Upper lobe of right lung (tissue), 1 donor: ENCODE measurements at regions not wholly inside any gene's neighbourhood (a gene's known extent, or its start where the extent isn't known, plus 50 kb on each side); places are given as distances from the start of the nearest gene placed in this dataset.

Source experiments
- ATAC-seq: fragments of 200-7000 bp; cut with Tn5 transposase; one replicate; pipeline ENCODE4 v1.9.1; 2020; ENCODE audit warnings: mild to moderate bottlenecking, moderate library complexity
- DNase-seq: peaks from one replicate; pipeline ENCODE4 v3.0.0-alpha.2; 2020
- H3K27ac ChIP-seq: fragments of 200-600 bp; one replicate; pipeline ENCODE4 v1.8.0; 2022
- H3K27me3 ChIP-seq: fragments of 200-600 bp; one replicate; pipeline ENCODE4 v1.8.0; 2022; ENCODE audit warnings: mild to moderate bottlenecking
- H3K36me3 ChIP-seq: fragments of 200-600 bp; one replicate; pipeline ENCODE4 v1.8.0; 2022
- H3K4me1 ChIP-seq: fragments of 200-600 bp; one replicate; pipeline ENCODE4 v1.8.0; 2022
- H3K4me3 ChIP-seq: fragments of 200-600 bp; one replicate; pipeline ENCODE4 v1.8.0; 2022; ENCODE audit warnings: mild to moderate bottlenecking
- H3K9me3 ChIP-seq: fragments of 200-600 bp; one replicate; pipeline ENCODE4 v1.8.0; 2022
- CTCF ChIP-seq: fragments of 200-600 bp; IDR thresholded peaks from one replicate; pipeline ENCODE4 v1.8.0; 2022; ENCODE audit warnings: antibody characterized with exemption
- intact Hi-C: fragments of 100-400 bp; cut with DNase I; formaldehyde crosslinking; loops from one replicate; pipeline ENCODE4 v1.11.0; 2022
- donor health status: DM: no; HTN: yes; CAD: no; lungs with severe emphysema.

DNA sequence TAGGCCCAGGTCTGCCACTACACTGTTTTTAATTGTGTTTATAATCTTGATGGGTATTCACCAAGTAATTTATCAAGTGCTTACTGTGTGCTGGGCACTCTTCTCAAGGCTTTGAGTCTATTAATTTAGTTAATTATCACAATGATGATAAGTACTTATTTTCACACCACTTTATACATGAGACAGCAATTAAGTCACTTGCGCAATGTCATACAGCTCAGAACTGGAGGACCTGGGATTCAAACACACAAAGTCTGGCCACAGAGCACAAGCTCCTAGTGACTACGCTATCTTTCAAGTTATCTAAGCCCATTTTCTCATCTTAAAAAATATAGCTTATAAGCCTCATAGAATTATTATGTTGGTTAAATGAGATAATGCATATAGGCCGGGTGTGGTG is 85.0 kb downstream of the LLPH start:
- peaks cover 15% of the 10 kb centered on the region for H3K27me3 ChIP-seq
- H3K4me1 ChIP-seq: no peaks in the 10 kb centered on the region
- intact Hi-C loops: no loop called here
- H3K4me3 ChIP-seq: no peak overlapping the region
- no peak for DNase-seq
- no peak overlapping the region for H3K27ac ChIP-seq
- H3K36me3 ChIP-seq: no peaks in the 10 kb centered on the region
- TF ChIP-seq CTCF: no peak
- ATAC-seq: no peak
- H3K9me3 ChIP-seq: no peaks in the 10 kb centered on the region

DNA sequence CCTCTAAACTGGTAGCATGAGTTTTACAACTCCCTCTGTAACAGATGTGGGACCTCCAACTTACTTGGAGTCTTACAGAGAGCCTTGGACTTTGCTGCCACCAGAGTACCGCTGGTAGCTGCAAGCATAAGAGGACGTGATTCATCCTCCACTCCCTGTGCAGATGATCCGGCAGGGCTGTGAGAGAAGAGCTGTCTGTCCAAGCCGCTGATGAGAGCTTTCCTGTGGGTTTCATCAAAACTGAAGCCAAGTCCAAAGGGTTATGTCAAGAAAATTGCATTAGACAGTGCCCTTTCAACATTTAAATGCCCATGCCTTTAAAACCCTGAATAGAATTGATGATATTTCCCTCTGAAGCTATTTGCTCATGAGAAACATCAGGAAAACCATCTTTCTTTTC is 85.8 kb downstream of the LLPH start:
- DNase-seq: no peak
- Histone ChIP-seq H3K9me3 (no peaks in the 10 kb centered on the region), H3K27ac (no peak overlapping the region), H3K4me1 (no peaks in the 10 kb centered on the region), H3K4me3 (no peak overlapping the region), H3K27me3 (peaks cover 20% of the 10 kb centered on the region), H3K36me3 (no peaks in the 10 kb centered on the region)
- intact Hi-C loops: no loop called here
- no peak for TF ChIP-seq CTCF
- no peak for ATAC-seq

DNA sequence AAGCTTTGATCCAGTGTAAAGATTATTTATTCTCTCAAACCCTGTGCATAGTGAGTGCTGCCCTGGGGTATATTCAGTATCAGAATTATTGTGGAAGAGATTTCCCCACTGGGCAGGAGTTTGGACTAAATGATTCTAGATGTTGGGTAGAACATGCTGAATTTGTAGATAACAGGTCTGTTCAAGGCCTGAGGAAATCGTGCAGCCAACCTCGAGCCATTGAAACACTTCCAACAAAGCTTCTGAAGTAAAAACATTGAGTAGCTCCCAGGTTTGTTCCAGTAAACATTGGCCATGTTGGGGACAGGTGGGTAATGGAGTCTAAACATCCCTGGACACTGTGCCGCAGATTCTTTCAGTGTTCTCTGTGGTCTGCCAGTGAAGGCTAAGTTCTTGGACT is 87.5 kb downstream of the LLPH start:
- H3K27me3 ChIP-seq: peaks cover 20% of the 10 kb centered on the region
- H3K27ac ChIP-seq: no peak overlapping the region
- no peaks in the 10 kb centered on the region for H3K36me3 ChIP-seq
- no peak for TF ChIP-seq CTCF
- intact Hi-C loops: no loop called here
- no peak overlapping the region for H3K4me3 ChIP-seq
- ATAC-seq: no peak
- no peak for DNase-seq
- no peaks in the 10 kb centered on the region for H3K9me3 ChIP-seq
- no peaks in the 10 kb centered on the region for H3K4me1 ChIP-seq

GRCh38 chr12:66041651-66042363 is 88.7 kb downstream of the LLPH start:
- no peak for TF ChIP-seq CTCF
- Histone ChIP-seq H3K27ac (no peak overlapping the region), H3K9me3 (no peaks in the 10 kb centered on the region), H3K4me3 (no peak overlapping the region), H3K36me3 (no peaks in the 10 kb centered on the region), H3K27me3 (peaks cover 20% of the 10 kb centered on the region), H3K4me1 (no peaks in the 10 kb centered on the region)
- ATAC-seq: no peak
- intact Hi-C loops: no loop called here
- no peak for DNase-seq

DNA sequence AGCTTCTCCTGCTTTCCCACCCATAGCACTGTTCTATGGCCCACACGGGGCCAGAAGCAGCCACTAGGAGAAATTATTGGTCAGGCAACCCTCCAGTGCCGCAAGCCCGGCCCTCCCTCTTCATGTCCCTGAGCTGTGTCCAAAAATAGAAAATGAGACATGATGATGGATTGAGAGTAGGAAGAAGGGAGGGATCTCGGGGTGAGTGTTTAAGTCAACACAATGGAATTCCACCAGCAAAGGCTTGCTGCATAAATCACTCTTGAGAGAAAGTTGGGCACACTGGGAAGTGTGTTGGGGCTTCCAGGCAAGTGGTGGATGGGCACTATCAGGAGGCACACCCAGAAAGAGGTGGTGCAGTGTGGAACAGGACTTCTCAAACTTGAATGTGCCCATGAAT is 94.2 kb downstream of the LLPH start:
- TF ChIP-seq CTCF: no peak
- DNase-seq: no peak

More for the DNA sequence above, 94.2 kb downstream of the LLPH start:
- H3K27me3 ChIP-seq: peaks cover 11% of the 10 kb centered on the region
- intact Hi-C loops: no loop called here
- no peaks in the 10 kb centered on the region for H3K9me3 ChIP-seq
- ATAC-seq: peak; percentile 73
- no peak overlapping the region for H3K4me3 ChIP-seq
- H3K36me3 ChIP-seq: no peaks in the 10 kb centered on the region
- no peak overlapping the region for H3K27ac ChIP-seq
- H3K4me1 ChIP-seq: no peaks in the 10 kb centered on the region
